Anterior cingulate cortex (tissue), 58 donors: ENCODE measurements at regions not wholly inside any gene's neighbourhood (a gene's known extent, or its start where the extent isn't known, plus 50 kb on each side); places are given as distances from the start of the nearest gene placed in this dataset.

Source experiments
- DNase-seq, 58 donors: peaks; one replicate each; lab custom pipeline; 2025; lab: John Stamatoyannopoulos, UW

- no peak for DNase-seq
These were observed 95.7 kb upstream of the NKX1-1 start for GRCh38 chr4:1501754-1502500.

- no peak for DNase-seq
These were observed 94.9 kb upstream of the NKX1-1 start for GRCh38 chr4:1500966-1501753.

- DNase-seq, result no peak
These were observed 94.2 kb upstream of the NKX1-1 start for GRCh38 chr4:1500231-1500965.

- DNase-seq, result no peak
These were observed 93.2 kb upstream of the NKX1-1 start for GRCh38 chr4:1499465-1499864.

GRCh38 chr4:1497189-1497801 is 91.1 kb upstream of the NKX1-1 start:
- no peak for DNase-seq

- DNase-seq, result no peak
These were observed 89.9 kb upstream of the NKX1-1 start for GRCh38 chr4:1496116-1496642.

GRCh38 chr4:1495416-1496115 is 89.3 kb upstream of the NKX1-1 start:
- DNase-seq, result no peak

- no peak for DNase-seq
These were observed 88.4 kb upstream of the NKX1-1 start for GRCh38 chr4:1494416-1495315.

- DNase-seq, result no peak
These were observed 87.5 kb upstream of the NKX1-1 start for GRCh38 chr4:1493540-1494287.

- no peak for DNase-seq
These were observed 86.7 kb upstream of the NKX1-1 start for GRCh38 chr4:1492651-1493539.

- no peak for DNase-seq
These were observed 85.9 kb upstream of the NKX1-1 start for GRCh38 chr4:1492142-1492457.

- no peak for DNase-seq
These were observed 85.3 kb upstream of the NKX1-1 start for GRCh38 chr4:1491328-1492141.

GRCh38 chr4:1490654-1491327 is 84.5 kb upstream of the NKX1-1 start:
- DNase-seq, result no peak

- peak in 2 of 58 donors; percentile 5 to 16 for DNase-seq
These were observed 83.9 kb upstream of the NKX1-1 start for GRCh38 chr4:1490011-1490653.

- no peak for DNase-seq
These were observed 83.4 kb upstream of the NKX1-1 start for GRCh38 chr4:1489639-1489995.
